ENCODE measurements at regions not wholly inside any gene's neighbourhood (a gene's known extent, or its start where the extent isn't known, plus 50 kb on each side); places are given as distances from the start of the nearest gene placed in this dataset.

DNA sequence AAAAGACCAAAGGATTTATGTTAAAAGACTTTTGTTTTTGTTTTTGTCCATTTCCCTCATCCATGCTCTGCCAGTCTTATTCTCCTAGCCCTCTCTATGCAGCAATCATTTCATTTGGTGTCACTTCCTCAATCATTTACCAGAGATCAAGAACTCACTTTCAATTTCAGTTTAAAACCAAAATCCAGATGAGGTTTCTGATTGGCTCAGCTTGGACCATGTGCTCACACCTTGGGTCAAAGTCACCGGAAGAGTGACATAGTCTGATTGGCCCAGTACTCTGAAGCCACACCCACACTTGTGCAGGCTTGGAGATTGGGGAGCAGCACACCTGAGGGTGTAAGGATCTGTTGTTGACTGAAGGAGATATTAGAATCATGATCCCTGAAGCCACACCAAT lies 79.6 kb downstream of the TLR4 start:
- Histone ChIP-seq H2AFZ (no peak overlapping the region), H3K79me2 (replicated peaks; ENCODE audit: insufficient read depth) (no peaks in the 10 kb centered on the region), H3K4me1 (ENCODE audit: insufficient read depth) (peaks cover 5% of the 10 kb centered on the region; the same call in 1 of the 2 replicates), H3K4me2 (no peak overlapping the region), H3F3A (replicated peaks; ENCODE audit: low read depth) (no peaks in the 10 kb centered on the region), H4K20me1 (replicated peaks; ENCODE audit: insufficient read depth) (no peaks in the 10 kb centered on the region), H3K4me3 (no peak overlapping the region), H3K27me3 (ENCODE audit: insufficient read depth) (no peaks in the 10 kb centered on the region), H3K9me2 (ENCODE audit: insufficient read depth) (no peaks in the 10 kb centered on the region), H3K27ac (ENCODE audit: low read depth) (no peak overlapping the region), H3K36me3 (ENCODE audit: insufficient read depth) (no peaks in the 10 kb centered on the region)
- no peak overlapping the region for H3K27ac Mint-ChIP-seq
- H3K9me3 Mint-ChIP-seq = peaks cover 21% of the 10 kb centered on the region
- DNase-seq (ENCODE audit: low spot score) (peak; percentile 6), ATAC-seq (no peak)
- H3K4me3 Mint-ChIP-seq = no peak overlapping the region
- TF ChIP-seq, protein P1, sequence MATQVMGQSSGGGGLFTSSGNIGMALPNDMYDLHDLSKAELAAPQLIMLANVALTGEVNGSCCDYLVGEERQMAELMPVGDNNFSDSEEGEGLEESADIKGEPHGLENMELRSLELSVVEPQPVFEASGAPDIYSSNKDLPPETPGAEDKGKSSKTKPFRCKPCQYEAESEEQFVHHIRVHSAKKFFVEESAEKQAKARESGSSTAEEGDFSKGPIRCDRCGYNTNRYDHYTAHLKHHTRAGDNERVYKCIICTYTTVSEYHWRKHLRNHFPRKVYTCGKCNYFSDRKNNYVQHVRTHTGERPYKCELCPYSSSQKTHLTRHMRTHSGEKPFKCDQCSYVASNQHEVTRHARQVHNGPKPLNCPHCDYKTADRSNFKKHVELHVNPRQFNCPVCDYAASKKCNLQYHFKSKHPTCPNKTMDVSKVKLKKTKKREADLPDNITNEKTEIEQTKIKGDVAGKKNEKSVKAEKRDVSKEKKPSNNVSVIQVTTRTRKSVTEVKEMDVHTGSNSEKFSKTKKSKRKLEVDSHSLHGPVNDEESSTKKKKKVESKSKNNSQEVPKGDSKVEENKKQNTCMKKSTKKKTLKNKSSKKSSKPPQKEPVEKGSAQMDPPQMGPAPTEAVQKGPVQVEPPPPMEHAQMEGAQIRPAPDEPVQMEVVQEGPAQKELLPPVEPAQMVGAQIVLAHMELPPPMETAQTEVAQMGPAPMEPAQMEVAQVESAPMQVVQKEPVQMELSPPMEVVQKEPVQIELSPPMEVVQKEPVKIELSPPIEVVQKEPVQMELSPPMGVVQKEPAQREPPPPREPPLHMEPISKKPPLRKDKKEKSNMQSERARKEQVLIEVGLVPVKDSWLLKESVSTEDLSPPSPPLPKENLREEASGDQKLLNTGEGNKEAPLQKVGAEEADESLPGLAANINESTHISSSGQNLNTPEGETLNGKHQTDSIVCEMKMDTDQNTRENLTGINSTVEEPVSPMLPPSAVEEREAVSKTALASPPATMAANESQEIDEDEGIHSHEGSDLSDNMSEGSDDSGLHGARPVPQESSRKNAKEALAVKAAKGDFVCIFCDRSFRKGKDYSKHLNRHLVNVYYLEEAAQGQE (IDR thresholded peaks at IDR 0.05; ENCODE audit: unreplicated experiment) = no peak
- TF ChIP-seq, protein P2, sequence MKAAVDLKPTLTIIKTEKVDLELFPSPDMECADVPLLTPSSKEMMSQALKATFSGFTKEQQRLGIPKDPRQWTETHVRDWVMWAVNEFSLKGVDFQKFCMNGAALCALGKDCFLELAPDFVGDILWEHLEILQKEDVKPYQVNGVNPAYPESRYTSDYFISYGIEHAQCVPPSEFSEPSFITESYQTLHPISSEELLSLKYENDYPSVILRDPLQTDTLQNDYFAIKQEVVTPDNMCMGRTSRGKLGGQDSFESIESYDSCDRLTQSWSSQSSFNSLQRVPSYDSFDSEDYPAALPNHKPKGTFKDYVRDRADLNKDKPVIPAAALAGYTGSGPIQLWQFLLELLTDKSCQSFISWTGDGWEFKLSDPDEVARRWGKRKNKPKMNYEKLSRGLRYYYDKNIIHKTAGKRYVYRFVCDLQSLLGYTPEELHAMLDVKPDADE (IDR thresholded peaks at IDR 0.05) = no peak
- peaks cover 5% of the 10 kb centered on the region for H3K4me1 Mint-ChIP-seq
- H3K27me3 Mint-ChIP-seq (ENCODE audit: insufficient read depth, low read depth, poor library complexity) = no peaks in the 10 kb centered on the region
- H3K36me3 Mint-ChIP-seq (ENCODE audit: low read depth) = no peaks in the 10 kb centered on the region

DNA sequence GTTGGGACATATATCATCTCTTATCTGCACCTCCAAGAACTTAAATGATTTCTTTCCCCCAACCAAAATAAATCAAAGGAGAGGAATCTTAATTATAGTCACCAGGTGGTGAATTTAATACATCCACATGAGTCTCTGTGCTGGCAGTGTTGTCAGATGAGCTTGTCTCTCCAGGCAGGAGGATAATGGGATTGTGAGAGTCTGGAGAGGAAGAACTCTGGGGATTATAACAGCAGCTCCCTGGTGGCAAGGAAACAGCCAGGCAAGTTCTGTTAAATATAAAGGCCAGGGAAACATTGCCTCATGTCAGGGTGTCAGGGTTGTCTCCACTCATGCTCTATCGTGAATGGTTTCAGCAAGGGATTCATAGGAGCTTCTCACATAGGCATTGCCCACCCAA lies 80.8 kb downstream of the TLR4 start:
- no peak overlapping the region for H3K27ac ChIP-seq (ENCODE audit: low read depth)
- no peak overlapping the region for H3K4me3 Mint-ChIP-seq
- no peaks in the 10 kb centered on the region for H3K27me3 ChIP-seq (ENCODE audit: insufficient read depth)
- TF ChIP-seq NANOG (IDR thresholded peaks at IDR 0.05; ENCODE audit: borderline replicate concordance) = no peak
- TF ChIP-seq, protein P3, sequence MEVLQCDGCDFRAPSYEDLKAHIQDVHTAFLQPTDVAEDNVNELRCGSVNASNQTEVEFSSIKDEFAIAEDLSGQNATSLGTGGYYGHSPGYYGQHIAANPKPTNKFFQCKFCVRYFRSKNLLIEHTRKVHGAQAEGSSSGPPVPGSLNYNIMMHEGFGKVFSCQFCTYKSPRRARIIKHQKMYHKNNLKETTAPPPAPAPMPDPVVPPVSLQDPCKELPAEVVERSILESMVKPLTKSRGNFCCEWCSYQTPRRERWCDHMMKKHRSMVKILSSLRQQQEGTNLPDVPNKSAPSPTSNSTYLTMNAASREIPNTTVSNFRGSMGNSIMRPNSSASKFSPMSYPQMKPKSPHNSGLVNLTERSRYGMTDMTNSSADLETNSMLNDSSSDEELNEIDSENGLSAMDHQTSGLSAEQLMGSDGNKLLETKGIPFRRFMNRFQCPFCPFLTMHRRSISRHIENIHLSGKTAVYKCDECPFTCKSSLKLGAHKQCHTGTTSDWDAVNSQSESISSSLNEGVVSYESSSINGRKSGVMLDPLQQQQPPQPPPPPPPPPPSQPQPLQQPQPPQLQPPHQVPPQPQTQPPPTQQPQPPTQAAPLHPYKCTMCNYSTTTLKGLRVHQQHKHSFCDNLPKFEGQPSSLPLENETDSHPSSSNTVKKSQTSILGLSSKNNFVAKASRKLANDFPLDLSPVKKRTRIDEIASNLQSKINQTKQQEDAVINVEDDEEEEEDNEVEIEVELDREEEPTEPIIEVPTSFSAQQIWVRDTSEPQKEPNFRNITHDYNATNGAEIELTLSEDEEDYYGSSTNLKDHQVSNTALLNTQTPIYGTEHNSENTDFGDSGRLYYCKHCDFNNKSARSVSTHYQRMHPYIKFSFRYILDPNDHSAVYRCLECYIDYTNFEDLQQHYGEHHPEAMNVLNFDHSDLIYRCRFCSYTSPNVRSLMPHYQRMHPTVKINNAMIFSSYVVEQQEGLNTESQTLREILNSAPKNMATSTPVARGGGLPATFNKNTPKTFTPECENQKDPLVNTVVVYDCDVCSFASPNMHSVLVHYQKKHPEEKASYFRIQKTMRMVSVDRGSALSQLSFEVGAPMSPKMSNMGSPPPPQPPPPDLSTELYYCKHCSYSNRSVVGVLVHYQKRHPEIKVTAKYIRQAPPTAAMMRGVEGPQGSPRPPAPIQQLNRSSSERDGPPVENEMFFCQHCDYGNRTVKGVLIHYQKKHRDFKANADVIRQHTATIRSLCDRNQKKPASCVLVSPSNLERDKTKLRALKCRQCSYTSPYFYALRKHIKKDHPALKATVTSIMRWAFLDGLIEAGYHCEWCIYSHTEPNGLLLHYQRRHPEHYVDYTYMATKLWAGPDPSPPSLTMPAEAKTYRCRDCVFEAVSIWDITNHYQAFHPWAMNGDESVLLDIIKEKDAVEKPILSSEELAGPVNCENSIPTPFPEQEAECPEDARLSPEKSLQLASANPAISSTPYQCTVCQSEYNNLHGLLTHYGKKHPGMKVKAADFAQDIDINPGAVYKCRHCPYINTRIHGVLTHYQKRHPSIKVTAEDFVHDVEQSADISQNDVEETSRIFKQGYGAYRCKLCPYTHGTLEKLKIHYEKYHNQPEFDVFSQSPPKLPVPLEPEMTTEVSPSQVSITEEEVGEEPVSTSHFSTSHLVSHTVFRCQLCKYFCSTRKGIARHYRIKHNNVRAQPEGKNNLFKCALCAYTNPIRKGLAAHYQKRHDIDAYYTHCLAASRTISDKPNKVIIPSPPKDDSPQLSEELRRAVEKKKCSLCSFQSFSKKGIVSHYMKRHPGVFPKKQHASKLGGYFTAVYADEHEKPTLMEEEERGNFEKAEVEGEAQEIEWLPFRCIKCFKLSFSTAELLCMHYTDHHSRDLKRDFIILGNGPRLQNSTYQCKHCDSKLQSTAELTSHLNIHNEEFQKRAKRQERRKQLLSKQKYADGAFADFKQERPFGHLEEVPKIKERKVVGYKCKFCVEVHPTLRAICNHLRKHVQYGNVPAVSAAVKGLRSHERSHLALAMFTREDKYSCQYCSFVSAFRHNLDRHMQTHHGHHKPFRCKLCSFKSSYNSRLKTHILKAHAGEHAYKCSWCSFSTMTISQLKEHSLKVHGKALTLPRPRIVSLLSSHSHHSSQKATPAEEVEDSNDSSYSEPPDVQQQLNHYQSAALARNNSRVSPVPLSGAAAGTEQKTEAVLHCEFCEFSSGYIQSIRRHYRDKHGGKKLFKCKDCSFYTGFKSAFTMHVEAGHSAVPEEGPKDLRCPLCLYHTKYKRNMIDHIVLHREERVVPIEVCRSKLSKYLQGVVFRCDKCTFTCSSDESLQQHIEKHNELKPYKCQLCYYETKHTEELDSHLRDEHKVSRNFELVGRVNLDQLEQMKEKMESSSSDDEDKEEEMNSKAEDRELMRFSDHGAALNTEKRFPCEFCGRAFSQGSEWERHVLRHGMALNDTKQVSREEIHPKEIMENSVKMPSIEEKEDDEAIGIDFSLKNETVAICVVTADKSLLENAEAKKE (CRISPR knock-in tag; IDR thresholded peaks at IDR 0.05) = no peak
- TF ChIP-seq, protein P1 (IDR thresholded peaks at IDR 0.05; ENCODE audit: unreplicated experiment) = no peak
- TF ChIP-seq ZNF114 (CRISPR knock-in tag; IDR thresholded peaks at IDR 0.05) = no peak
- no peak for TF ChIP-seq CREB1 (CRISPR knock-in tag; IDR thresholded peaks at IDR 0.05; ENCODE audit: low read depth)
- H3K4me2 ChIP-seq = no peak overlapping the region
- no peaks in the 10 kb centered on the region for H4K20me1 ChIP-seq (replicated peaks; ENCODE audit: insufficient read depth)
- H3K4me1 ChIP-seq (ENCODE audit: insufficient read depth) = peaks cover under 1% of the 10 kb centered on the region; the same call in 1 of the 2 replicates
- ATAC-seq = no peak
- H3K9me2 ChIP-seq (ENCODE audit: insufficient read depth) = no peaks in the 10 kb centered on the region
- H3K79me2 ChIP-seq (replicated peaks; ENCODE audit: insufficient read depth) = no peaks in the 10 kb centered on the region
- H3K9me3 Mint-ChIP-seq = peaks cover 18% of the 10 kb centered on the region
- no peak for DNase-seq (ENCODE audit: low spot score)
- H3K4me3 ChIP-seq = no peak overlapping the region
- no peaks in the 10 kb centered on the region for H3K36me3 Mint-ChIP-seq (ENCODE audit: low read depth)
- no peaks in the 10 kb centered on the region for H3K4me1 Mint-ChIP-seq
- H3F3A ChIP-seq (replicated peaks; ENCODE audit: low read depth) = no peaks in the 10 kb centered on the region
- H3K36me3 ChIP-seq (ENCODE audit: insufficient read depth) = no peaks in the 10 kb centered on the region
- H3K27ac Mint-ChIP-seq = no peak overlapping the region
- H2AFZ ChIP-seq = peak overlapping the region; percentile 56
- H3K27me3 Mint-ChIP-seq (ENCODE audit: insufficient read depth, low read depth, poor library complexity) = no peaks in the 10 kb centered on the region

Data from GM23338 (cell line).